ENCODE measurements at regions not wholly inside any gene's neighbourhood (a gene's known extent, or its start where the extent isn't known, plus 50 kb on each side); places are given as distances from the start of the nearest gene placed in this dataset.

- H3K4me3 ChIP-seq (ENCODE audit: low read length) = no peak overlapping the region
- TF ChIP-seq CTCF (conservative IDR thresholded peaks at IDR 0.05) = no peak
- 88 to 90% methylated on average over 3 of the region's 3 CpGs for WGBS, 2 experiments (ENCODE audit: insufficient coverage in 1 of 2, insufficient read length in 1 of 2)
- no peaks in the 10 kb centered on the region for H3K27me3 ChIP-seq (ENCODE audit: control insufficient read depth, insufficient read depth, low read length, poor library complexity, severe bottlenecking)
- H3K27ac Mint-ChIP-seq = no peak overlapping the region
- H3K36me3 ChIP-seq (ENCODE audit: control insufficient read depth, insufficient read depth, low read length) = no peaks in the 10 kb centered on the region
- no peak overlapping the region for H3K9ac ChIP-seq (ENCODE audit: extremely low read depth, low read length, poor library complexity, severe bottlenecking)
- H3K27ac ChIP-seq (ENCODE audit: low read depth, low read length) = no peak overlapping the region
- no peaks in the 10 kb centered on the region for H3K36me3 Mint-ChIP-seq (ENCODE audit: low read depth)
- H3K4me1 Mint-ChIP-seq = no peaks in the 10 kb centered on the region
- H3K9me3 Mint-ChIP-seq = no peaks in the 10 kb centered on the region
- H3K9me3 ChIP-seq (ENCODE audit: control insufficient read depth, low read length) = no peaks in the 10 kb centered on the region
- H3K4me3 Mint-ChIP-seq = no peak overlapping the region
- DNase-seq = no peak
- no peaks in the 10 kb centered on the region for H3K4me1 ChIP-seq (ENCODE audit: control insufficient read depth, insufficient read depth, low read length)
- peaks cover 3% of the 10 kb centered on the region for H3K27me3 Mint-ChIP-seq (ENCODE audit: insufficient read depth)
Observed at GRCh38 chr6:119942078-119942752, 592.7 kb upstream of the MAN1A1 start.

GRCh38 chr6:119938752-119939151 is 589.2 kb upstream of the MAN1A1 start:
- no peaks in the 10 kb centered on the region for H3K4me1 ChIP-seq (ENCODE audit: control insufficient read depth, insufficient read depth, low read length)

GRCh38 chr6:119934816-119935215 is 585.3 kb upstream of the MAN1A1 start:
- Mint-ChIP-seq H3K27me3 (ENCODE audit: insufficient read depth) (peaks cover 3% of the 10 kb centered on the region), H3K27ac (no peak overlapping the region), H3K36me3 (ENCODE audit: low read depth) (no peaks in the 10 kb centered on the region), H3K4me1 (no peaks in the 10 kb centered on the region), H3K4me3 (no peak overlapping the region), H3K9me3 (no peaks in the 10 kb centered on the region)
- H3K9ac ChIP-seq (ENCODE audit: extremely low read depth, low read length, poor library complexity, severe bottlenecking) = no peak overlapping the region
- no peak for TF ChIP-seq CTCF (conservative IDR thresholded peaks at IDR 0.05)
- H3K27ac ChIP-seq (ENCODE audit: low read depth, low read length) = no peak overlapping the region
- no peaks in the 10 kb centered on the region for H3K4me1 ChIP-seq (ENCODE audit: control insufficient read depth, insufficient read depth, low read length)
- DNase-seq = no peak
- no peak overlapping the region for H3K4me3 ChIP-seq (ENCODE audit: low read length)
- no peaks in the 10 kb centered on the region for H3K27me3 ChIP-seq (ENCODE audit: control insufficient read depth, insufficient read depth, low read length, poor library complexity, severe bottlenecking)
- no peaks in the 10 kb centered on the region for H3K36me3 ChIP-seq (ENCODE audit: control insufficient read depth, insufficient read depth, low read length)
- WGBS, 2 experiments (ENCODE audit: insufficient coverage in 1 of 2, insufficient read length in 1 of 2) = 100% methylated on average over 1 of the region's 1 CpG
- H3K9me3 ChIP-seq (ENCODE audit: control insufficient read depth, low read length) = no peaks in the 10 kb centered on the region

More at GRCh38 chr6:119938752-119939151, 589.2 kb upstream of the MAN1A1 start:
- whole genome bisulfite sequencing, 2 experiments (ENCODE audit: insufficient coverage in 1 of 2, insufficient read length in 1 of 2) = 59% methylated on average over 1 of the region's 1 CpG; no CpG with 5 or more reads in 1 of the 2 experiments
- no peak for DNase-seq
- H3K9me3 Mint-ChIP-seq = no peaks in the 10 kb centered on the region
- no peaks in the 10 kb centered on the region for H3K36me3 ChIP-seq (ENCODE audit: control insufficient read depth, insufficient read depth, low read length)
- H3K27ac Mint-ChIP-seq = no peak overlapping the region
- H3K4me3 Mint-ChIP-seq = no peak overlapping the region
- TF ChIP-seq CTCF (conservative IDR thresholded peaks at IDR 0.05) = no peak
- no peak overlapping the region for H3K9ac ChIP-seq (ENCODE audit: extremely low read depth, low read length, poor library complexity, severe bottlenecking)
- H3K4me1 Mint-ChIP-seq = no peaks in the 10 kb centered on the region
- no peak overlapping the region for H3K27ac ChIP-seq (ENCODE audit: low read depth, low read length)
- no peak overlapping the region for H3K4me3 ChIP-seq (ENCODE audit: low read length)
- peaks cover 3% of the 10 kb centered on the region for H3K27me3 Mint-ChIP-seq (ENCODE audit: insufficient read depth)
- H3K36me3 Mint-ChIP-seq (ENCODE audit: low read depth) = no peaks in the 10 kb centered on the region
- H3K9me3 ChIP-seq (ENCODE audit: control insufficient read depth, low read length) = no peaks in the 10 kb centered on the region
- no peaks in the 10 kb centered on the region for H3K27me3 ChIP-seq (ENCODE audit: control insufficient read depth, insufficient read depth, low read length, poor library complexity, severe bottlenecking)
